Activated T-cell treated with anti-CD3 and anti-CD28 coated beads for 24 hours (primary cell): ENCODE measurements at regions not wholly inside any gene's neighbourhood (a gene's known extent, or its start where the extent isn't known, plus 50 kb on each side); places are given as distances from the start of the nearest gene placed in this dataset.
A peak's percentile ranks its signal among the peaks of the same experiment; 100 is the strongest.
"Not testable (repeated sequence)": the region's sequence is repeated elsewhere in the genome, so short reads cannot be mapped to it uniquely, and the experiment has no call there.

Experiments used
- DNase-seq: peaks from one replicate; pipeline ENCODE4 v3.0.0-alpha.2; 2020; ENCODE audit warnings: low read depth

GRCh38 chr2:7530001-7530400 lies 612.8 kb downstream of the RNF144A start:
- DNase-seq: no peak

GRCh38 chr2:7539077-7539476 lies 621.9 kb downstream of the RNF144A start:
- DNase-seq: no peak

GRCh38 chr2:7539760-7540159 lies 622.5 kb downstream of the RNF144A start:
- no peak for DNase-seq

- DNase-seq: no peak
Measured at GRCh38 chr2:7552825-7553570, 635.8 kb downstream of the RNF144A start.

GRCh38 chr2:7555260-7555659 lies 638.0 kb downstream of the RNF144A start:
- no peak for DNase-seq

GRCh38 chr2:7557376-7557775 lies 640.2 kb downstream of the RNF144A start:
- DNase-seq: no peak

- DNase-seq: no peak
Measured at GRCh38 chr2:7559791-7560190, 642.6 kb downstream of the RNF144A start.

- DNase-seq: no peak
Measured at GRCh38 chr2:7566382-7566881, 649.2 kb downstream of the RNF144A start.

GRCh38 chr2:7567116-7567515 lies 649.9 kb downstream of the RNF144A start:
- not testable (repeated sequence) for DNase-seq

GRCh38 chr2:7567646-7568045 lies 650.4 kb downstream of the RNF144A start:
- peak; percentile 61 for DNase-seq

- no peak for DNase-seq
Measured at GRCh38 chr2:7570247-7570646, 653.0 kb downstream of the RNF144A start.

GRCh38 chr2:7571701-7572100 lies 654.5 kb downstream of the RNF144A start:
- no peak for DNase-seq

GRCh38 chr2:7572450-7572849 lies 655.2 kb downstream of the RNF144A start:
- peak; percentile 21 for DNase-seq

GRCh38 chr2:7573166-7573825 lies 656.1 kb downstream of the RNF144A start:
- no peak for DNase-seq

- DNase-seq: no peak
Measured at GRCh38 chr2:7574385-7574784, 657.2 kb downstream of the RNF144A start.

GRCh38 chr2:7577769-7578168 lies 660.6 kb downstream of the RNF144A start:
- DNase-seq: no peak

GRCh38 chr2:7584017-7584416 lies 666.8 kb downstream of the RNF144A start:
- no peak for DNase-seq

GRCh38 chr2:7586898-7587297 lies 669.7 kb downstream of the RNF144A start:
- no peak for DNase-seq

GRCh38 chr2:7588295-7588694 lies 671.1 kb downstream of the RNF144A start:
- DNase-seq: no peak

- no peak for DNase-seq
Measured at GRCh38 chr2:7592618-7593140, 675.5 kb downstream of the RNF144A start.

- DNase-seq: no peak
Measured at GRCh38 chr2:7593360-7593759, 676.1 kb downstream of the RNF144A start.

GRCh38 chr2:7594211-7594610 lies 677.0 kb downstream of the RNF144A start:
- DNase-seq: no peak

- DNase-seq: no peak
Measured at GRCh38 chr2:7595206-7595605, 678.0 kb downstream of the RNF144A start.
